HepG2 (cell line): ENCODE measurements at regions not wholly inside any gene's neighbourhood (a gene's known extent, or its start where the extent isn't known, plus 50 kb on each side); places are given as distances from the start of the nearest gene placed in this dataset.
A peak's percentile ranks its signal among the peaks of the same experiment; 100 is the strongest.

Experiments
- ATAC-seq: fragments of 200-7000 bp; cut with Tn5 transposase; 3 replicates; pipeline ENCODE4 v1.9.1; 2020; ENCODE audit warnings: mild to moderate bottlenecking, moderate library complexity
- BruUV-seq: library from RNA; stranded (reverse); fragments of 400-500 nt; replicated peaks from 2 replicates; lab custom pipeline; 2021; lab: Mats Ljungman, UMichigan
- CTCF ChIA-PET: fragments of 300-600 bp; formaldehyde crosslinking; extraction: SDS; loops from one replicate; lab custom pipeline; 2021; ENCODE audit warnings: low total read pairs, inconsistent platforms, low intra/inter-chr PET ratio; lab: Yijun Ruan, JAX
- POLR2A ChIA-PET: fragments of 350-600 bp; sonication (Branson Sonifier 250); formaldehyde crosslinking; loops from one replicate; lab custom pipeline; 2020; ENCODE audit warnings: antibody characterized with exemption, inconsistent platforms; lab: Yijun Ruan, JAX
- DNase-seq: peaks from one replicate; pipeline ENCODE4 v3.0.0-alpha.2; 2015; ENCODE audit warnings: low spot score
- FAIRE-seq: peaks from 3 replicates; lab custom pipeline; 2011; peaks lifted over from hg19 to GRCh38; lab: Jason Lieb, UNC
- H2AFZ ChIP-seq: one replicate; pipeline ENCODE4 v1.6.1; 2011; ENCODE audit warnings: low read length, inconsistent platforms
- H3K27ac ChIP-seq: fragments of 300-600 bp; 3 replicates; pipeline ENCODE4 v1.8.0; 2011; ENCODE audit warnings: mixed run types, mild to moderate bottlenecking, mixed read lengths, low read length, inconsistent platforms; ENCODE audit not compliant: insufficient read depth; ENCODE audit errors: extremely low read length
- H3K27me3 ChIP-seq, 2 experiments: fragments of 200-600 bp in 1 of 2; 2 replicates in 1 of 2; 3 replicates in 1 of 2; pipeline versions ENCODE4 v1.6.0 to v1.8.0; 2011; ENCODE audit warnings: low read length in 2 of 2, mild to moderate bottlenecking in 2 of 2, moderate library complexity in 2 of 2, inconsistent platforms in 1 of 2; ENCODE audit not compliant: insufficient read depth in 2 of 2, control insufficient read depth in 1 of 2
- H3K36me3 ChIP-seq, 2 experiments: fragments of 200-600 bp in 1 of 2; replicated peaks in 1 of 2; 2 replicates in 1 of 2; 3 replicates in 1 of 2; pipeline versions ENCODE4 v1.5.1 to v1.8.0; 2011; ENCODE audit warnings: low read length in 2 of 2, inconsistent platforms in 1 of 2; ENCODE audit not compliant: insufficient read depth in 2 of 2, control insufficient read depth in 1 of 2
- H3K4me1 ChIP-seq: 2 replicates; pipeline ENCODE4 v1.5.1; 2012; ENCODE audit warnings: low read length, inconsistent platforms; ENCODE audit not compliant: insufficient read depth
- H3K4me2 ChIP-seq: 2 replicates; pipeline ENCODE4 v1.6.0; 2011; ENCODE audit warnings: low read depth, low read length, inconsistent platforms
- H3K4me3 ChIP-seq, 3 experiments: fragments of 200-600 bp in 1 of 3; sonication (generic), shearing (Covaris generic) in 1 of 3; replicated peaks in 1 of 3; 2 replicates each; pipeline ENCODE4 v1.5.1; 2011 to 2016; ENCODE audit warnings: low read length in 3 of 3, inconsistent platforms in 2 of 3, low read depth in 2 of 3, mild to moderate bottlenecking in 2 of 3, control low read depth in 1 of 3, mixed read lengths in 1 of 3; ENCODE audit not compliant: insufficient read depth in 1 of 3
- H3K79me2 ChIP-seq: one replicate; pipeline ENCODE4 v1.6.1; 2011; ENCODE audit warnings: low read length, inconsistent platforms; ENCODE audit not compliant: insufficient read depth
- H3K9ac ChIP-seq: 2 replicates; pipeline ENCODE4 v1.6.0; 2011; ENCODE audit warnings: mild to moderate bottlenecking, low read depth, low read length, inconsistent platforms; ENCODE audit not compliant: insufficient read depth
- H3K9me3 ChIP-seq: 2 replicates; pipeline ENCODE4 v1.5.1; 2012; ENCODE audit warnings: mild to moderate bottlenecking, low read length
- H4K20me1 ChIP-seq: 2 replicates; pipeline ENCODE4 v1.6.0; 2011; ENCODE audit warnings: inconsistent platforms, mild to moderate bottlenecking, low read length, moderate library complexity; ENCODE audit not compliant: insufficient read depth
- CTCF ChIP-seq: sonication (generic); formaldehyde crosslinking; IDR thresholded peaks from 2 replicates; pipeline ENCODE4 v1.5.0; 2020; ENCODE audit warnings: mild to moderate bottlenecking, missing genetic modification reagents, moderate library complexity
- FLYWCH1 ChIP-seq: sonication (generic); formaldehyde crosslinking; IDR thresholded peaks from 2 replicates; pipeline ENCODE4 v1.8.1; 2023; ENCODE audit warnings: mild to moderate bottlenecking, missing genetic modification reagents
- IKZF5 ChIP-seq: IDR thresholded peaks from 2 replicates; pipeline ENCODE4 v1.6.1; 2018; ENCODE audit warnings: missing genetic modification reagents, mild to moderate bottlenecking, missing compliant biosample characterization
- SYNCRIP ChIP-seq: fragments of 200-400 bp; formaldehyde crosslinking; IDR thresholded peaks from 2 replicates; pipeline ENCODE4 v1.6.1; 2018; ENCODE audit warnings: mild to moderate bottlenecking, low read depth, low read length; ENCODE audit not compliant: insufficient read depth
- TAF1 ChIP-seq: sonication (generic); formaldehyde crosslinking; IDR thresholded peaks from 2 replicates; pipeline ENCODE4 v1.4.0; 2020; ENCODE audit warnings: missing genetic modification reagents
- ZMYM2 ChIP-seq: sonication (generic); formaldehyde crosslinking; IDR thresholded peaks from 2 replicates; pipeline ENCODE4 v1.8.0; 2022; ENCODE audit warnings: mild to moderate bottlenecking, missing genetic modification reagents
- ZNF30 ChIP-seq: sonication (generic); formaldehyde crosslinking; IDR thresholded peaks from 2 replicates; pipeline ENCODE4 v1.5.0; 2020; ENCODE audit warnings: mild to moderate bottlenecking, missing genetic modification reagents
- ZNF619 ChIP-seq: sonication (generic); formaldehyde crosslinking; IDR thresholded peaks from 2 replicates; pipeline ENCODE4 v1.4.0; 2020; ENCODE audit warnings: mild to moderate bottlenecking, missing genetic modification reagents
- ZNF816 ChIP-seq: sonication (generic); formaldehyde crosslinking; IDR thresholded peaks from 2 replicates; pipeline ENCODE4 v1.8.0; 2022; ENCODE audit warnings: missing genetic modification reagents, mild to moderate bottlenecking, borderline replicate concordance
- WGBS: methylation state at CpG from one replicate; pipeline ENCODE4 v1.1.6; 2017; ENCODE audit warnings: low lambda C conversion rate; 5-methylcytosine and 5-hydroxymethylcytosine counted together
- in situ Hi-C: cut with HindIII; loops from 2 replicates; pipeline ENCODE4 v1.10.0; 2017; ENCODE audit warnings: low pct_unique_long_range_greater_than_20kb; ENCODE audit not compliant: extremely low pct_ligation_motif_present
- intact Hi-C: fragments of 100-400 bp; cut with micrococcal nuclease; formaldehyde crosslinking; loops from one replicate; pipeline ENCODE4 v1.10.0; 2022; ENCODE audit not compliant: unreplicated experiment

DNA sequence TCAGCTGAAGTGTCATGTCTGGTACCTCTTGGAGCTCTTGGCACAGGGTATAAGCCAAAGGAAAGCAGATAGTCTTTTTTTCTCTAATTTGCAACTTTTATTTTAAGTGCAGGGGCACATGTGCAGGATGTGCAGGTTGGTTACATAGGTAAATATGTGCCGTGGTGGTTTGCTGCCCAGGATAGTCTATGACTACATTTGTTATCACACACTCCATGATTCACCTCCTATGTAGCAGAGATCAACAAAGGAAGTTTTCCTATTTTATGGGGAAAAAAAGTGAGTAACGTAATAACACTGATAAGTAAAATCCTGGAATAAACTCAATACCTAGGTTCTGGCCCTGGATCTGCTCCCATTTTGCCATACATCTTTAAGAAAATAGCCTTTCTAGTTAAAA, 234.6 kb downstream of the CAAP1 start (continued):
- TF ChIP-seq ZNF30 (CRISPR knock-in tag) (no peak), FLYWCH1 (CRISPR knock-in tag) (no peak), TAF1 (CRISPR knock-in tag) (no peak), ZNF816 (CRISPR knock-in tag) (no peak), SYNCRIP (no peak), IKZF5 (no peak), ZMYM2 (CRISPR knock-in tag) (no peak)

DNA sequence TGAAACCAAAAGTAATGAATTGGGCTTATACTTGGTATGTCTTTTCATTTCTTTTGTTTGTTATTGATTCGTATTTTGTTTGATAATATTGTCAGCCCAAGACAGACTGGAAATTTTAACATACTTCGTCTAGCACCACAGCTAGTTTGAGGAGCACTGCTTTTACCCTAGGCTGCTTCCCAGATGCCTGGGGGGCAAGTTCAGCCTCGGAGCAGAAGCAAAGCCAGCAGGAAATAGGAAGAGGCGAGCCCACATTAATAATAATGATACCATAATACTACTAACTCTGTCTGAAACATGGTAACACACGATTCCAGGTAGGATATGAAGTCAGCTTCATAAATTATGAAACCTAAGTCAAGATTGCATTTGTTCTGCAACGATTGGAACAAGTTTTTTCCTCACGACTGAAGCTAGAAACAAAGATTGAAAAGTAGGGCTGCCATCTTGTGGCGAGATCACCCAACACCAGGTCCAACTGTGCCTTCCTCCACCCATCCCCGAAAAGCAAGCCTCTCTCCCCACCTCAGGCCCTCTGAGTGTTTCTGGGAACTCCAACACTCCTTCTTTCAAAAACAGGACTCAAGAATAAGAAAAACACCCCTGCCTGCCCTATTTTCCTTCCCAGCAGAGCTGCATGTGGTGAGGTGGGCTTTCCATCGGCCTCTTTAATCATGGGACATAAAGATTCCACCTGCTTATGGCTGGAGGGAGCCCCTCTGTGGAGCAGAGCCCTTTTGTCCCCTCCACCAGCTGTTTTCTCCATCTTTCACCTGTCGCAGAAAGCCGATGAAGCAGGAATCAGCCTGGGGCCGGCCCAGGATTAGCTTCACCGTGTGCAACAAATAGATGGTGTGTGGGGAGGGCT, 236.4 kb downstream of the CAAP1 start:
- H2AFZ ChIP-seq: no peak overlapping the region
- ATAC-seq (peak; percentile 88), DNase-seq (peak; percentile 2), FAIRE-seq (peak; percentile 72)
- intact Hi-C loops (no loop called here), in situ Hi-C loops (no loop called here)
- peak overlapping the region; percentile 38; the same call in 1 of the 2 replicates for H3K4me2 ChIP-seq
- ChIA-PET POLR2A (no interaction called here), CTCF (no interaction called here)
- no peaks in the 10 kb centered on the region for H4K20me1 ChIP-seq
- no peaks in the 10 kb centered on the region for H3K4me1 ChIP-seq
- no peaks in the 10 kb centered on the region for H3K27me3 ChIP-seq
- no peaks in the 10 kb centered on the region for H3K79me2 ChIP-seq
- H3K9me3 ChIP-seq: no peaks in the 10 kb centered on the region
- no peak overlapping the region for H3K9ac ChIP-seq
- WGBS: 6% methylated on average over 14 of the region's 14 CpGs
- no peaks in the 10 kb centered on the region for H3K36me3 ChIP-seq
- no peak overlapping the region for H3K4me3 ChIP-seq
- no TSS peak for BruUV-seq
- TF ChIP-seq ZNF619 (CRISPR knock-in tag): no peak
- peak; percentile 39; the same call in 1 of the 2 replicates for TF ChIP-seq CTCF
- H3K27ac ChIP-seq: no peak overlapping the region
